Left ventricle myocardium inferior (tissue), 1 donor: ENCODE measurements at regions not wholly inside any gene's neighbourhood (a gene's known extent, or its start where the extent isn't known, plus 50 kb on each side); places are given as distances from the start of the nearest gene placed in this dataset.

Experiments
- DNase-seq: peaks from one replicate; pipeline ENCODE4 v3.0.0-alpha.2; 2020
- H3K27ac ChIP-seq: fragments of 200-600 bp; replicated peaks from 2 replicates; pipeline ENCODE4 v1.8.0; 2021
- H3K27me3 ChIP-seq: fragments of 200-600 bp; 2 replicates; pipeline ENCODE4 v1.8.0; 2021; ENCODE audit warnings: low read depth
- H3K36me3 ChIP-seq: fragments of 200-600 bp; 2 replicates; pipeline ENCODE4 v1.8.0; 2021
- H3K4me1 ChIP-seq: fragments of 200-600 bp; 2 replicates; pipeline ENCODE4 v1.8.0; 2021
- H3K4me3 ChIP-seq: fragments of 200-600 bp; 2 replicates; pipeline ENCODE4 v1.8.0; 2021; ENCODE audit warnings: mild to moderate bottlenecking, moderate library complexity
- H3K9me3 ChIP-seq: fragments of 200-600 bp; replicated peaks from 2 replicates; pipeline ENCODE4 v1.8.0; 2021
- CTCF ChIP-seq: fragments of 200-600 bp; IDR thresholded peaks from 2 replicates; pipeline ENCODE4 v1.8.0; 2021; ENCODE audit warnings: antibody characterized with exemption, mild to moderate bottlenecking, borderline replicate concordance
- intact Hi-C: fragments of 100-400 bp; cut with micrococcal nuclease; formaldehyde crosslinking; loops from one replicate; pipeline ENCODE4 v1.11.0; 2022
- donor health status: DM: no; HTN: yes; CAD: no; lungs with severe emphysema.

- Histone ChIP-seq H3K36me3 (no peaks in the 10 kb centered on the region), H3K9me3 (peaks cover 6% of the 10 kb centered on the region), H3K27ac (no peak overlapping the region), H3K4me1 (no peaks in the 10 kb centered on the region), H3K27me3 (no peaks in the 10 kb centered on the region), H3K4me3 (no peak overlapping the region)
- no peak for TF ChIP-seq CTCF
- intact Hi-C loops, result no loop called here
- DNase-seq, result no peak
Measured at GRCh38 chr12:25808604-25809003, 149.9 kb upstream of the RASSF8 start.

GRCh38 chr12:25810683-25811082 lies 147.8 kb upstream of the RASSF8 start:
- Histone ChIP-seq H3K27me3 (no peaks in the 10 kb centered on the region), H3K4me3 (no peak overlapping the region), H3K4me1 (no peaks in the 10 kb centered on the region), H3K27ac (no peak overlapping the region), H3K36me3 (no peaks in the 10 kb centered on the region), H3K9me3 (peaks cover 6% of the 10 kb centered on the region)
- intact Hi-C loops, result no loop called here
- DNase-seq, result no peak
- TF ChIP-seq CTCF, result no peak

GRCh38 chr12:25811656-25812126 lies 146.8 kb upstream of the RASSF8 start:
- Histone ChIP-seq H3K4me1 (no peaks in the 10 kb centered on the region), H3K36me3 (no peaks in the 10 kb centered on the region), H3K9me3 (peaks cover 9% of the 10 kb centered on the region), H3K4me3 (no peak overlapping the region), H3K27ac (no peak overlapping the region), H3K27me3 (no peaks in the 10 kb centered on the region)
- no peak for DNase-seq
- intact Hi-C loops, result no loop called here
- TF ChIP-seq CTCF, result no peak

GRCh38 chr12:25812295-25812694 lies 146.2 kb upstream of the RASSF8 start:
- no peak overlapping the region for H3K4me3 ChIP-seq
- no peaks in the 10 kb centered on the region for H3K36me3 ChIP-seq
- H3K9me3 ChIP-seq, result peaks cover 15% of the 10 kb centered on the region
- no peak for TF ChIP-seq CTCF
- H3K4me1 ChIP-seq, result no peaks in the 10 kb centered on the region
- no peaks in the 10 kb centered on the region for H3K27me3 ChIP-seq
- intact Hi-C loops, result no loop called here
- no peak overlapping the region for H3K27ac ChIP-seq
- no peak for DNase-seq

GRCh38 chr12:25813843-25814242 lies 144.6 kb upstream of the RASSF8 start:
- intact Hi-C loops, result no loop called here
- no peaks in the 10 kb centered on the region for H3K27me3 ChIP-seq
- no peaks in the 10 kb centered on the region for H3K4me1 ChIP-seq
- H3K27ac ChIP-seq, result no peak overlapping the region
- no peak for DNase-seq
- peaks cover 15% of the 10 kb centered on the region for H3K9me3 ChIP-seq
- H3K36me3 ChIP-seq, result no peaks in the 10 kb centered on the region
- no peak for TF ChIP-seq CTCF
- H3K4me3 ChIP-seq, result no peak overlapping the region

GRCh38 chr12:25816637-25817036 lies 141.8 kb upstream of the RASSF8 start:
- H3K4me3 ChIP-seq, result no peak overlapping the region
- peaks cover 13% of the 10 kb centered on the region for H3K9me3 ChIP-seq
- no peaks in the 10 kb centered on the region for H3K36me3 ChIP-seq
- no peaks in the 10 kb centered on the region for H3K4me1 ChIP-seq
- intact Hi-C loops, result no loop called here
- no peak overlapping the region for H3K27ac ChIP-seq
- TF ChIP-seq CTCF, result no peak
- peaks cover 6% of the 10 kb centered on the region for H3K27me3 ChIP-seq
- no peak for DNase-seq
